CD4-positive, alpha-beta T cell treated with Interferon gamma for 1 hour (primary cell): ENCODE measurements at regions not wholly inside any gene's neighbourhood (a gene's known extent, or its start where the extent isn't known, plus 50 kb on each side); places are given as distances from the start of the nearest gene placed in this dataset.
"Not testable (repeated sequence)": the region's sequence is repeated elsewhere in the genome, so short reads cannot be mapped to it uniquely, and the experiment has no call there.

Experiments
- DNase-seq: peaks from one replicate; pipeline ENCODE4 v3.0.0-alpha.2; 2020

DNA sequence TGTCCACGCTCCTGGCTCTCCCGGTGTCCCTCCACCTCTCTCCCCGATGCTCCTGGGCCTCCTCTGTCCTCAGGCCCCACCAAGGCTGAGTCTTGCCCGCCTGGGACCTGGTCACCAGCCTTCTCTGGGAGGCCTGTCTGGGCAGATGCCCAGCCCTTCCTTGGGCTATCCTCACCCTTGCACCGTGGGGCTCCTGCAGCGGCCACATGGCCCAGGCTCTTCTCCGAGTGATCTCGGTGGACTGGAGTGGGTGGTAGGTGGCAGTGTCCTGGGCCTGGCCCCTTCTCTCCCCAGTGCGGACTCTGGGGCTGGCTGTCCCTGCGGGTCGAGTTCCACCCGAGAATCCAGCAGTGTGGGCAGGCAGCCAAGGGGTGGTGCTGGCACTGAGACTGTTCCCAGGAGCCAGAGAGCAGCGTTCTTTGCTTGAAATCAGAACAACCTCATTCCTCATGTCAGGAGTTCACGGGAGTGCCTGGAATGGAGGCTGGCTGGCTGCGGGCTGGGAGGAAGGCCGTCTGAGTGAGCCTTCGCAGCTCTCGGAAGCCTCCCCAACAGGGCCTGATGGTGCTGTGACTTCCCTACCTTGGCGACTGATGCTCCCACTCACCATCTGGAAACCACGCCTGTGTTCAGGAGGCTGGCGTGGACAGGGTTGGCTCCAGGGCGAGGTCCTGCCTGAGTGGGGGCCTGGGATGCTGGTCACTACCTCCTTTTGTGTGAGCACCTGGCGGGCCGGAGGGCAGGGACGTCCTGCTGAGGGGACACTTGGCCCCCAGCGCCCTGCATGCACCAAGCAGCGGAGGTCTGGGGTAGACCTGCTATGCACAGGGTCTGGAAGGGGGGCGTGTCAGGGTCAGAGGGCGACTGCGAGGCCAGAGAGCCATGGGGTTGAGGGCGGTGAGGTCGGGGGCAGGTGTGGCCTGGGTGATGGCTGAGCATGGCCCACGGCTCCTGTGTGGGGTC is 113.9 kb downstream of the TMEM121 start:
- not testable (repeated sequence) for DNase-seq

DNA sequence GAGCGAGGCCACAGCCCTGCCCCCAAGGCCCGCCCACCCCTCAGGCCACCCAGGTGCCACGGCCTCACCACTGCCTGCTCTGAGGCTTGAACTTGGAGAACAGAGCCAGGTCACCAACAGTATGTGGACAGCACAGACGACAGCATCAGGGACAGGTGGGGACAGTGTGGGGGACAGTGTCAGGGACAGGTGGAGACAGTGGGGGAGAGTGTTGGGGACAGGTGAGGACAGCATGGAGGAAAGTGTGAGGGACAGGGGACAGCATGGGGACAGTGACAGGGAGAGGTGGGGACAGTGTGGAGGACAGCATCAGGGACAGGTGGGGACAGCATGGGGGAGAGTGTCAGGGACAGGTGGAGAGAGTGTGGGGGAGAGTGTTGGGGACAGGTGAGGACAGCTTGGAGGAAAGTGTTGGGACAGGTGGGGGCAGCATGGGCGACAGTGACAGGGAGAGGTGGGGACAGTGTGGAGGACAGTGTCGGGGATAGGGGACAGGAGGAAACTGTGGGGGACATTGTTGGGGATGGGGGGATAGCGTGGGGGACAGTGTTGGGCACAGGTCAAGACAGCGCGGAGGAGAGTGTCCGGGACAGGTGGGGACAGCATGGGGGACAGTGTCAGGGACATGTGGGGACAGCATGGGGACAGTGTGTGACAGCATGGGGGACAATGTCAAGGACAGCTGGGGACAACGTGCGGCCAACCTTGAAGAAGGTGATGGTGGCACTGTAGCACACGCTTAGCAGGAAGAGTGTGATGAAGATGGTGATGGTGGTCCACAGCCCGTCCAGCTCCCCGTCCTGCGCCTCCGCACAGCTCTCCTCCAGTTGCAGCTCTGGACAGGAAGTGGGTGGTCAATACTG is 114.9 kb downstream of the TMEM121 start:
- no peak for DNase-seq

DNA sequence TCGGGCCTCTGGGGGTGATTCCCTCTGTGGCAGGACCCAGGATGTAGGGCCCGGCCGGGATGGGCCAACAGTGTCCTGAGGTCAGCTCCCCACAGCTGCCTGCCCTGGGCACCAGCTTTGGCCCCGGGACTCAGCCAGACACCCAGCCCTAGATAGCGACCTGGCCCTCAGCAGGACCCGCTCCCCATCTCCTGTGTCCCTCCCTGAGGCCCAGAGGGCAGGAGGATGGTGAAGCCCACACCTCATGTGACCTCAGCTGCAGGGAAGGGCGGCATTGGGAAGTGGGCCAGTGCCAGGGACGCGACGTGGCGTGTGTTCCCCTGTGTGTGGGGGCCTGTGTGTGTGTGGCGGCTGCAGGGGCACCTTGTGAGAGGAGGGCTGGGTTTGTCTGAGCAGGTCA is 115.6 kb downstream of the TMEM121 start:
- not testable (repeated sequence) for DNase-seq

DNA sequence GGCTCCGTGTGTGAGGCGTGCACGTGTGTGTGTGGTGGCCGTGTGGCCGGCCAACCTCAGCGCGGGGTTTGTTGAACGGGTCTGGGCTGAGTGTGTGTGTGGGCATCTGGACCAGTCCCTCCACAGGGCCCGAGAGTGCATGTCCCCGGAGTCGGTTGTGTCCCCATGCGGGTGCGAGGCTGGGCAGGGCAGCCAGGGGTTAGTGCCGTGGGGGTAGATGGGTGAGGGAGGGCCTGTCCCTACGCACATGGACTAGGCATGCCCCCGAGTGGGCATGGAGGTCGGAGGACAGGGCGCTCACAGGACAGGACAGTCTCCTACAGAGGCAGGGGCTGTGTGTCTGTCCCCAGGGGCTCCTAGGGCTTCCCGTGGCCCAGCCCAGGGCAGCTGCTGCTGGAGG is 116.1 kb downstream of the TMEM121 start:
- not testable (repeated sequence) for DNase-seq

DNA sequence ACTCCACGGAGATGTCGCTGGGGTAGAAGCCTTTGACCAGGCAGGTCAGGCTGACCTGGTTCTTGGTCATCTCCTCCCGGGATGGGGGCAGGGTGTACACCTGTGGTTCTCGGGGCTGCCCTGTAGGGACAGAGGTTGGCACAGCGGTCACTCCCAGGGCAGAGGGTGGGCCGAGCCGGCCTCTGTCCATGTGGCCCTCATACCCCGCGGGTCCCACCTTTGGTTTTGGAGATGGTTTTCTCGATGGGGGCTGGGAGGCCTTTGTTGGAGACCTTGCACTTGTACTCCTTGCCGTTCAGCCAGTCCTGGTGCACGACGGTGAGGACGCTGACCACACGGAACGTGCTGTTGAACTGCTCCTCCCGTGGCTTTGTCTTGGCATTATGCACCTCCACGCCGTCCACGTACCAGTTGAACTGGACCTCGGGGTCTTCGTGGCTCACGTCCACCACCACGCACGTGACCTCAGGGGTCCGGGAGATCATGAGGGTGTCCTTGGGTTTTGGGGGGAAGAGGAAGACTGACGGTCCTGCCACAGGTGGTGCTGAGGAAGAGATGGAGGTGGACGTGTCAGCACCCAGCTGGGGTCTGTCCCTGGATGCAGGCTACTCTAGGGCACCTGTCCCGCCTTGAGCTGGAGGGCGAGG is 117.1 kb downstream of the TMEM121 start:
- DNase-seq: not testable (repeated sequence)

DNA sequence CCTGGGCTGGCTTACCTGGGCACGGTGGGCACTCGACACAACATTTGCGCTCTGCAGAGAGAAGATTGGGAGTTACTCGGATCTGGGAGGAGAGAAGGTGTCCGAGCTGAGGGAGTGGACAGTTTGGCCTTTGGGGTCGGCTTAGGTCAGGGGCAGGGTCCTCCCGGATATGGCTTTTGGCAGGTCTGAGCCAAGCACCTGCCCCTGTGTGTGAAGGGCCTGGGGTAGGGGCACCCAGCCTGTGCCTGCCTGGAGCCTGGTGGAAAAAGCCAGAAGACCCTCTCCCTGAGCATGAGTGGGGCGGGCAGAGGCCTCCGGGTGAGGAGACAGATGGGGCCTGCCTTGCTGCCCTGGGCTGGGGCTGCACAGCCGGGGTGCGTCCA is 117.7 kb downstream of the TMEM121 start:
- not testable (repeated sequence) for DNase-seq

DNA sequence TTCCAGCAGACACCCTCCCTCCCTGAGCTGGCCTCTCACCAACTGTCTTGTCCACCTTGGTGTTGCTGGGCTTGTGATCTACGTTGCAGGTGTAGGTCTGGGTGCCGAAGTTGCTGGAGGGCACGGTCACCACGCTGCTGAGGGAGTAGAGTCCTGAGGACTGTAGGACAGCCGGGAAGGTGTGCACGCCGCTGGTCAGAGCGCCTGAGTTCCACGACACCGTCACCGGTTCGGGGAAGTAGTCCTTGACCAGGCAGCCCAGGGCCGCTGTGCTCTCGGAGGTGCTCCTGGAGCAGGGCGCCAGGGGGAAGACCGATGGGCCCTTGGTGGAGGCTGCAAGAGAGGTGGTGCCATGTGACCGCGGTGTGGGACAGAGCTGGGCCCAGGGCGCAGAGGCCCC is 118.1 kb downstream of the TMEM121 start:
- DNase-seq: not testable (repeated sequence)

DNA sequence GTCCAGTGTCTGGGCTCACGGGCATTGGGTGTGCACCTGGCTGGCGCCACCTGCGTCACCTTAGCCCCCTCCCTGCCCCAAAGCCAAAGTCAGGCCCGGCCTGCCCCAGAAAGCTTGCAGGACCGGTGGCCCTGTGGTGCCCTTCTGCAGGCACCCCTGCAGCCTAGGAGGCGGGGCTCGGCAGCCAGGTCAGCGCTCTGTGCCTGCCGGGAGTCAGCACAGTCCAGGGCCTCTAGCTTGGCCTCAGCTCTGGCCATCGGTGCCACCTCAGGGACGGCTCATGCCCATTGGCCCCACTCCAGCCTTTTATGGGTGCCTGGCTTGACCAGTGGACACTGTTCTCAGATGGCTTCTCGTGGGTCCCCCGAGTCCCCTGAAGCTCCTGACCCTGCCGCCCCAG is 118.5 kb downstream of the TMEM121 start:
- DNase-seq: not testable (repeated sequence)

DNA sequence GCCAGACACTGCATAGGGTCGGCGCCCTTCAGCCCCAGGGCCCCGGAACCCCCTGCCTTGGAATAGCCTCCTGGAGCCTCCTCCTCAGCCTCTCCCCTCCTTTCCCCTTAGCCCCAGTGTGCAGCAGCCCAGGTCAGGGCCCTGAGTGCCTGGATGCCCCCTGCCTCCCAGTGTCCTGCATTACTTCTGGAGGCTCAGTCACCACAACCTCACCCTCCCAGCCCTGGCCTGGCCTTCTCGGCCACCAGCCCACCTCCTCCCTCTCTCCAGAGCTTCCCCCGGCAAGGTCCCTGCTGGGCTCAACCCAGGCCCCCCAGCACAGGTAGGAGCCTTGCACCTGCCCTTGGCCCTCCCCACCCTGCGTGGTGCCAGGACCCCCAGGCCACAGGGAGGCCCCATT is 119.0 kb downstream of the TMEM121 start:
- DNase-seq: not testable (repeated sequence)

DNA sequence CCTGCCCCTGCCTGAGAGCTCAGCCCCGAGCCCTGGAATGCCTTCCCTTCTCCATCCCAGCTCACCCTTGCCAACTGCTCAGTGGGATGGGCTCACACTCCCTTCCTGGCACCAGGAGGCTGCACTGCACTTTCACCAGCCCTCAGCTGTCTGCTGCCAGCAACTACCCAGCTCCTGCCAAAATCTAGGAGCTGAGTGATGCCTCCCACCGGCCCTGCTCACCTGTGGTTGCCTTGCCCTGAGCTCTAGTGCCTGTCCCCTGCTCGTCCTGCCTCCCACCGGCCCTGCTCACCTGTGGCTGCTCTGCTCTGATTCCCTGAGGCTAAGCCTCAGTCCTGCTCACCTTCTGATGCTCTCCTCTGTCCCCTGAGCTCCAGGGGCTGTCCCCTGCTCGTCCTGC is 119.8 kb downstream of the TMEM121 start:
- no peak for DNase-seq

DNA sequence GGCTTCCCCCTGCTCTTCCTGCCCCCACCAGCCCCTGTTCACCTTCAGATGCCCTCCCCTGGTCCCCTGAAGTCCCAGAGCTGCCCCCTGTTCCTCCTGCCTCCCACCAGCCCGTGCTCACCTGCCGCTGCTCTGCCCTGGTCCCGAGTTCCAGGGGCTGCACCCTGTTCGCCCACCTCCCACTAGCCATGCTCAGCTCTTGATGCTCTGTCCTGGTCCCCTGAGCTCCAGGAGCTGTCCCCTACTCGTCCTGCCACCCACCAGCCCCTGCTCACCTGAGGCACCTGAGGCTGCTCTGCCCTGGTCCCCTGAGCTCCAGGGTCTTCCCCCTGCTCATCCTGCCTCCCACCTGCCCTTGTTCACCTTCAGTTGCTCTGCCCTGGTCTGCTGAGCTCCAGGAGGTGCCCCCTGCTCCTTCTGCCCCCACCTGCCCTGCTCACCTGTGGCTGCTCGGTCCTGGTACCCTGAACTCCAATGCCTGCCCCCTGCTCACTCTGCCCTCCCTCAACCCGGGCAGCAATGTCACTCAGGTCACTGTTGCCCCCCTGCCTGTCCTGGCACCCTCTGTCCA is 120.4 kb downstream of the TMEM121 start:
- DNase-seq: not testable (repeated sequence)

DNA sequence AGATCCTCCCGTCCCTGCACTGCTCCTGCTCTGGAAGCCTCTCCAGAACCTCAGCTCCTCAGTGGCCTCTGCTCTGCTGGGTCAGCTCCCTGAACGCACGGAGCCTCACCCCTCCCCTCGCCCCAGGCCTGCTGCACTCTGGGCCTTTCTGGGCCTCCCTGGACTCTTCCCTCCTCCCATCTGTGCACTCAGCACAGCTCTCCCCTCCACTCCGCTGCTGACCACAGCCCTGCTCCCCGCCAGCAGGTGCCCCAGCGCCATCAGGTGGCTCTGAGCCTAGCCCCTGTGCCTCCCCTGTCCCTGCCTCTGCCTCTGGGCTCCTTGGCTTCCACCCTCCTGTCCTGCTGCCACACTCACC is 121.0 kb downstream of the TMEM121 start:
- not testable (repeated sequence) for DNase-seq

DNA sequence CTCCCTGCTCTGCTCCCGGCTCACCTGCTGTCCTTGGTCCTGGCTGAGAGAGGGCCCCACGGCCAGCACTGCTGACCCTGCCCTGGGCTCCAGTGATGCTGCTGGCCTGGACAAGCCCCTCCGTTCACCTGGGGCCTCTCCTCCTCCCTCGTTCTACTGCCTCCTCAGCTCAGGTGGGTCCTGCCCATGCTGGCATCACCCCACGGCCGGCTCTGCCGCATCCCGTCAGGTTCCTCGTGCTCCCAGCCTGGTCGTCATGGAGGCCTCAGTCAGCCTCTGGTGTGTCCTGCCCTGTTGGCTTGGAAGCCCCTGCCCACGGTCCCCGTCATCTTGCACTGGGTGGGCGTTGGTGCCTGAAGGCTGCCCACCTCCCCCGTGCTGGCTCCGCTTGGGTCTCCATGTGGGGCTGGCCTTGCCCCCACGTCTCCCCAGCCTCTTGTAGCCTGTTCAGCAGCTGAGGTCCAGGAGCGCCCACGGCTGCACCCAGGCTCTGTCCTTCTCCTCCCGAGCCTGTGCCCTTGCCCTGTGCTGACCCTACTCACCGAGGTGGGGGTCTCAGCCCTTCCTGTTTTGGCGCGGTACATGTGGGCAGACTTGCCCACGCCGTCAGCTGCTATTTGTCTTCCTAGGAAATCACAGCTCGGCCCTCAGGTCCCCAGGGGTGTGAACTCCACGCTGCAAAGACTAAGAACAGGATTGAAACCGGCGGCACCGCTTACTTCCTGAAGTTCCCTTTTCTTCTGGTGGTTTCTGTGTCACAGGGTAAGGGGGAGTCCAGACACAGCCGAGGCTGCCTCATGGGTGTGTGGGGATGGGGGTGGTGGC is 121.6 kb downstream of the TMEM121 start:
- DNase-seq: no peak

DNA sequence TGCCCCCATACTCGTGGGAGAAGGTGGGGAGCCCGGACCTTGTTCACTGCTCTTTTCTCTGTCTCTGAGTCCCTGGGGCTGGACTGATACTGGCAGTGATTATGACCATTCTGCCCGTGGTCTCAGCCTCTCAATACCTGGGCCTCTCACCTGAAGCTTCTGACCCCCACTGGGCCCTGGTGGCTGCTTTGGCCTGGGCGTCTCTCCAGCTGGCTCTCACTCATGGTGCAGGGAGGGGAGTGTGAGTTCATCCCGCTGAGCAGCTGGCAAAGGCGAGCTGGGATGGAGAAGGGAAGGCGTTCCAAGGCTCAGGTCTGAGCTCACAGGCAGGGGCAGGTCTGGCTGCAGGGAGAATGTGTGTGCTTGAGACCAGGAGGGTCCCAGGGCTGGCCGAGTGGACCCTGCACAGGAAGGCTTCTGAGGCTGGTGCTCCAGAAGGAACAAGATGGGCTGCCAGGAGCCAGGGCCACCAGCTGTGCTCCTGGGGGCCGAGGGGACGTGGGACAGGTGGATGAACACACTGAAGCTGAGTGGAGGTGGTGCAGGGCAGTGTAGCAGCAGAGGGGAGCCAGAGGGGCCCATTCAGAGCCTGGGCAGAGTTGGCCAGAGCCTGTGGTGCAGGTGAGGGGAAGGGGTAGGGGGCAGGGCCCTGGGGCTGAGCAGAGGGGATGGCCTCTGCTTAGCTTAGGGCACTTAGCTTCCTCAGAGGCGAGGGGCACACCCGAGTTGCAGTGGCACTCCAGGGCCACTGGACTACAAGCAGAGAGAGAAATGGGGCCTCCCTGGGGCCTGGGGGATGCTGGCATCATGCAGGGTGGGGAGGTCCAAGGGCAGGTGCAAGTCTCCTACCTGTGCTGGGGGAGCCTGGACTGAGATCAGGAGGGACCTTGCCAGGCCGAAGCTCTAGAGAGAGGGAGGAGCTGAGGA is 122.5 kb downstream of the TMEM121 start:
- not testable (repeated sequence) for DNase-seq

DNA sequence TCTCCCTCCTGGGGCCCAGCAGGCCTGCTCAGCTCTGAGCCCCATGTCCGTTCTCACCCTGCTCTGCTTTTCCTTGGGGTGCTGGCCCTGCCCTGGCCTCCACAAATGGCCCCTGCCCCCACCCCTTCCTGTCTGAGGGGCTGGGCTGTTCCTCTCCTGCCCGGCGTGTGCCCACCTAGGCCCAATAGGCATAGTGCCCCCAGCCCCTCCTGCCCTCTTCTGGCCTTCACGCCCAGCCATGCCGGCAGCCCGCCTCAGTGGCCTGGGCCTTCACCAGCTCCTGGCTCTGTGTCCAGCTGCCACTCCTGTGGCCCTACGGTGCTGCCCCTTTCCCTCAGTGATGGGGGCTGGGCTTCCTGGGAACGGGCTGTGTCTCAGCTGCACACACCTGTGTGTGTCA is 125.9 kb downstream of the TMEM121 start:
- DNase-seq: not testable (repeated sequence)

DNA sequence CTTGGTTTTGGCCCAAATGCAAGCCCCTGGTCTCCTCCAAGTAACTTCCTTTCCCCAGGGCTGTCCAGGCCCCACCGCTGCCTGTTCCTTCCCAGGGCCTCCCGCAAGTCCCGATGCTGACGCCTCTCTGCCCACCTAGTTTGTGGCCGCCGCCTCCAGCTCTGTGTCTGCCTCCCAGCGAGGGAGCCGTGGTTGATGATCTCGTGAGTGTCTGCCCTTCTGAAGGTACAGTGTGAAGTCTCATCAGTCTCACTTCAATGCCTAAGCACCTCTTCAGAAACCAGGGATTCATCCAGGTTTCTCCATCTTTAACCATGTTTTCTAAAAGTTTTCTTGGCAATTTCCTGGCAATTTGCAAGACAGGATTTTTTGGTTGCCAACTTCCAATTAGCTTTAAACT is 127.5 kb downstream of the TMEM121 start:
- not testable (repeated sequence) for DNase-seq

DNA sequence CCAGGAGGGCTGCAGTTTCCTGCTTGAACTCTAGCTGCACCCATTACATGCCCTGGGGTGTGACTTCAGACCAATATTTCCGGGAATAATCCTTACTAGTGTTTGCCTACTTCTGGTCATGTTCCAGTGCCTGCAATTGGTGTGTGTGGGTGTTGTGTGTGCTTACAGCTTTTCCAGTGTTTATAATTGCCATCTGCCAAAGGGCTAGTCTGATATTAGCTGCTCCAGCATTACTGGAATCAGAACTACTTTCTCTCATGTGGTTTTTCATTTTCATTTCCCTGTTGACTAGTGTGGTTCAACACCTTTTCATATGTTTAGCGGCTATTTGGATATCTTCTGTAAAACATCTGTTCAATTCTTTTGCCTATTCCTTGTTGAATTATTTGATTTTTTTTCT is 132.9 kb downstream of the TMEM121 start:
- DNase-seq: not testable (repeated sequence)

DNA sequence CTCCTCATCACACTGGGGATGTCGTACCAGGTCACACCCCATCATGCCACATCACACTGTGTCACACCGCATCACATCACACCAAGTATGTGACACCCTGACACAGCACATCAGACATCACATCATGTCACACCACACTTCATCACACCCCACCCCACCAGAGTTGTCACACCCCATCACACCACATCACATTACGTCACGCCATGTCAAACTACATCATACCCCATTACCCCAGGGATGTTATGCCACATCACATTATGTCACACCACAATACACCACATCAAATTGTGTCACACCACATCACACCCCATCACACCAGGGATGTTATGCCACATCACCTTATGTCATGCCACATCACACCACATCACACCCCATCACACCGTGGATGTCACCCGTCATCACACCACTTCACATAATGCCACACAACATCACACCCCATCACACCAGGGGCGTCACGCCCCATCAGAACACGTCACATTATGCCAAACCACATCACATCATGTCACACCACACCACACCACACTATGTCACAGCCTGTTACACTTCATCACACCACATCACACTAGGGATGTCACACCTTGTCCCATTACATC is 133.6 kb downstream of the TMEM121 start:
- DNase-seq: no peak

DNA sequence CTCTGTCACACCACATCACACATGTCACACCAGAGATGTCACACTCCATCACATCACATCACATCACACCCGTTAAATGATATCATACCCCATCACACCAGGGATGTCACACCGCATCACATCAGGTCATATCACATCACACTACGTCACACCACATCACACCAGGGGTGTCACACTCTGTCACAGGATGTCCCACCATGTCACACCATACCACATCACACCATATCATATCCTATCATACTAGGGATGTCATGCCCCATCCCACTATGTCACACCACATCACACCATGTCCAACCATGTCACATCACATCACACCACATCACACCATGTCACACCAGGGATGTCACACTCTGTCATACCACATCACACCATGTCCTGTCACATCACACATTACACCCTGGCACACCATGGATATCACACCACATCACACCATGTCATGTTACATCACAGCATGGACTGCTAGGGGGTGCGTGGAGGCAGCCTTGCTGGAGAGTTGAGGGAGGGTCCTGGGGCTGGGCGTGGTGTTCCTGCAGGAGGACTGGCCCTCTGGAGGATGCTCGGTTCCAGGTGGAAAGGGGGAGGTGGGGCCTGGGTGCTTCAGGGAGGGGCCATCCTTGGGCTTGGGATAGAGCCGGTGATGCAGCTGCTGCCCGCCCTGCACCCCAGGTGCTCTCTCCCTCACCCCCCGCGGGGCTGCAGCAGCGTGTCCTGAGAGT is 134.6 kb downstream of the TMEM121 start:
- DNase-seq: no peak

DNA sequence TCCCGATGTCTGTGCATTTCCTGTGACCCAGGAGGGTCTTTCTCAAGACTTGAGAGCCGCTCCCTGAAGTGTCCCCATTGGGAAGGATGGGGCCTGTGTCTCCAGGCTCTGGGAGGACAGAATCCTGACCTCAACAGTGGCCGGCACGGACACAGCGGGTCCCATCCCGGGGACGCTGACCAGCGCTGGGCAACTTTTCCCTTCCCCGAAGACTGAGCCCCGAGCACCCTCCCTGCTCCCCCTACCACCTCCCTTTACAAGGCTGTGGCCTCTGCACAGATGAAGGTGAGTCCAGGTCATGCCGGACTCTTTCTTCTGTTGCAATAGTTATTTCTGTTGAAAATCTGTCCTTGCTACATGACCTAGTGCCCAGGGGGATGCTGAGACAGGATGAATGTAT is 135.7 kb downstream of the TMEM121 start:
- DNase-seq: not testable (repeated sequence)
